GM23338 (cell line): ENCODE measurements at regions not wholly inside any gene's neighbourhood (a gene's known extent, or its start where the extent isn't known, plus 50 kb on each side); places are given as distances from the start of the nearest gene placed in this dataset.

Source experiments
- ATAC-seq: fragments of 200-7000 bp; cut with Tn5 transposase; 3 replicates; pipeline ENCODE4 v1.9.1; 2020
- DNase-seq: peaks from one replicate; pipeline ENCODE4 v3.0.0-alpha.2; 2015; ENCODE audit warnings: low spot score
- H2AFZ ChIP-seq: fragments of 200-600 bp; sonication (generic); 2 replicates; pipeline ENCODE4 v1.8.0; 2016; ENCODE audit warnings: antibody characterized with exemption, mild to moderate bottlenecking, moderate library complexity
- H3F3A ChIP-seq: fragments of 200-600 bp; sonication (generic); replicated peaks from 2 replicates; pipeline ENCODE4 v1.8.0; 2017; ENCODE audit warnings: antibody characterized with exemption, mixed run types, low read depth
- H3K27ac ChIP-seq: fragments of 200-600 bp; sonication (generic); 2 replicates; pipeline ENCODE4 v1.6.1; 2016; ENCODE audit warnings: low read depth
- H3K27me3 ChIP-seq: fragments of 200-600 bp; sonication (generic); 2 replicates; pipeline ENCODE4 v1.8.0; 2016; ENCODE audit warnings: mild to moderate bottlenecking, mixed run types, moderate library complexity; ENCODE audit not compliant: insufficient read depth
- H3K36me3 ChIP-seq: fragments of 200-600 bp; sonication (generic); 2 replicates; pipeline ENCODE4 v1.8.0; 2016; ENCODE audit warnings: mild to moderate bottlenecking; ENCODE audit not compliant: insufficient read depth
- H3K4me1 ChIP-seq: fragments of 200-600 bp; sonication (generic); 2 replicates; pipeline ENCODE4 v1.8.0; 2016; ENCODE audit warnings: mild to moderate bottlenecking, moderate library complexity; ENCODE audit not compliant: insufficient read depth
- H3K4me2 ChIP-seq: fragments of 200-600 bp; sonication (generic); 2 replicates; pipeline ENCODE4 v1.7.1; 2017; ENCODE audit warnings: mixed run types
- H3K4me3 ChIP-seq: fragments of 200-600 bp; sonication (generic); 2 replicates; pipeline ENCODE4 v1.6.1; 2016; ENCODE audit warnings: mixed run types
- H3K79me2 ChIP-seq: fragments of 200-600 bp; sonication (generic); replicated peaks from 2 replicates; pipeline ENCODE4 v1.8.0; 2017; ENCODE audit warnings: mild to moderate bottlenecking; ENCODE audit not compliant: insufficient read depth
- H3K9me2 ChIP-seq: fragments of 200-600 bp; sonication (generic); 2 replicates; pipeline ENCODE4 v1.8.0; 2017; ENCODE audit not compliant: insufficient read depth
- H4K20me1 ChIP-seq: fragments of 200-600 bp; sonication (generic); replicated peaks from 2 replicates; pipeline ENCODE4 v1.8.0; 2017; ENCODE audit warnings: mild to moderate bottlenecking; ENCODE audit not compliant: insufficient read depth
- H3K27ac Mint-ChIP-seq: 2 replicates; pipeline ENCODE4 v1.8.0; 2020; ENCODE audit warnings: inconsistent platforms, mild to moderate bottlenecking, moderate library complexity, mixed read lengths
- H3K27me3 Mint-ChIP-seq: 3 replicates; pipeline ENCODE4 v1.8.0; 2022; ENCODE audit warnings: low read depth, mild to moderate bottlenecking, moderate library complexity, mixed read lengths, inconsistent platforms; ENCODE audit not compliant: insufficient read depth, poor library complexity
- H3K36me3 Mint-ChIP-seq: 3 replicates; pipeline ENCODE4 v1.8.0; 2021; ENCODE audit warnings: low read depth, mild to moderate bottlenecking, inconsistent platforms, moderate library complexity, mixed read lengths
- H3K4me1 Mint-ChIP-seq: 3 replicates; pipeline ENCODE4 v1.8.0; 2020; ENCODE audit warnings: mild to moderate bottlenecking, inconsistent platforms, mixed read lengths
- H3K4me3 Mint-ChIP-seq: 3 replicates; pipeline ENCODE4 v1.8.0; 2021; ENCODE audit warnings: moderate library complexity, mild to moderate bottlenecking, inconsistent platforms, mixed read lengths
- H3K9me3 Mint-ChIP-seq: 3 replicates; pipeline ENCODE4 v1.8.0; 2020; ENCODE audit warnings: moderate library complexity, mild to moderate bottlenecking, inconsistent platforms, mixed read lengths
- CREB1 ChIP-seq: fragments of 250-450 bp; sonication (Bioruptor Pico); IDR thresholded peaks from 2 replicates; pipeline ENCODE4 v1.5.0; 2020; ENCODE audit warnings: low read depth, mild to moderate bottlenecking, moderate library complexity
- EZH2 ChIP-seq: fragments of 200-600 bp; sonication (generic); IDR thresholded peaks from one replicate; pipeline ENCODE4 v1.8.0; 2017; ENCODE audit warnings: antibody characterized with exemption, mild to moderate bottlenecking, low read depth; ENCODE audit not compliant: unreplicated experiment
- EZH2phosphoT487 ChIP-seq: fragments of 200-600 bp; sonication (generic); IDR thresholded peaks from one replicate; pipeline ENCODE4 v1.8.1; 2018; ENCODE audit warnings: antibody characterized with exemption; ENCODE audit not compliant: unreplicated experiment
- JUNB ChIP-seq: IDR thresholded peaks from one replicate; pipeline ENCODE4 v1.6.1; 2016; ENCODE audit warnings: antibody characterized with exemption; ENCODE audit not compliant: unreplicated experiment
- NANOG ChIP-seq: IDR thresholded peaks from 2 replicates; pipeline ENCODE4 v1.6.1; 2016; ENCODE audit warnings: antibody characterized with exemption, borderline replicate concordance
- POLR2AphosphoS5 ChIP-seq: IDR thresholded peaks from 2 replicates; pipeline ENCODE4 v1.6.1; 2016; ENCODE audit warnings: antibody characterized with exemption, low read depth
- STAT1 ChIP-seq: IDR thresholded peaks from one replicate; pipeline ENCODE4 v1.6.1; 2016; ENCODE audit warnings: antibody characterized with exemption; ENCODE audit not compliant: unreplicated experiment
- ZNF114 ChIP-seq: fragments of 250-450 bp; sonication (Bioruptor Pico); IDR thresholded peaks from 2 replicates; pipeline ENCODE4 v1.5.0; 2020; ENCODE audit warnings: mild to moderate bottlenecking, moderate library complexity
- ZNF331 ChIP-seq: fragments of 250-450 bp; sonication (Bioruptor Pico); IDR thresholded peaks from 2 replicates; pipeline ENCODE4 v1.5.0; 2020; ENCODE audit warnings: low read depth, mild to moderate bottlenecking, moderate library complexity
- TF ChIP-seq, protein P1 (sequence below): fragments of 250-450 bp; sonication (Bioruptor Pico); IDR thresholded peaks from 2 replicates; pipeline ENCODE4 v1.5.0; 2020; ENCODE audit warnings: mild to moderate bottlenecking, moderate library complexity
- TF ChIP-seq, protein P2 (sequence below): IDR thresholded peaks from 2 replicates; pipeline ENCODE4 v1.6.1; 2016; ENCODE audit warnings: antibody characterized with exemption
- TF ChIP-seq, protein P3 (sequence below): IDR thresholded peaks from one replicate; pipeline ENCODE4 v1.6.1; 2018; ENCODE audit warnings: antibody characterized with exemption; ENCODE audit not compliant: unreplicated experiment
- TF ChIP-seq, protein P4 (sequence below), 2 experiments: fragments of 200-600 bp in 1 of 2; sonication (generic) in 1 of 2; conservative IDR thresholded peaks; 2 replicates each; pipeline versions ENCODE4 v1.5.1 to v1.6.1; 2016 to 2017; ENCODE audit warnings: antibody characterized with exemption in 2 of 2, low read depth in 2 of 2, mild to moderate bottlenecking in 2 of 2, moderate library complexity in 1 of 2

DNA sequence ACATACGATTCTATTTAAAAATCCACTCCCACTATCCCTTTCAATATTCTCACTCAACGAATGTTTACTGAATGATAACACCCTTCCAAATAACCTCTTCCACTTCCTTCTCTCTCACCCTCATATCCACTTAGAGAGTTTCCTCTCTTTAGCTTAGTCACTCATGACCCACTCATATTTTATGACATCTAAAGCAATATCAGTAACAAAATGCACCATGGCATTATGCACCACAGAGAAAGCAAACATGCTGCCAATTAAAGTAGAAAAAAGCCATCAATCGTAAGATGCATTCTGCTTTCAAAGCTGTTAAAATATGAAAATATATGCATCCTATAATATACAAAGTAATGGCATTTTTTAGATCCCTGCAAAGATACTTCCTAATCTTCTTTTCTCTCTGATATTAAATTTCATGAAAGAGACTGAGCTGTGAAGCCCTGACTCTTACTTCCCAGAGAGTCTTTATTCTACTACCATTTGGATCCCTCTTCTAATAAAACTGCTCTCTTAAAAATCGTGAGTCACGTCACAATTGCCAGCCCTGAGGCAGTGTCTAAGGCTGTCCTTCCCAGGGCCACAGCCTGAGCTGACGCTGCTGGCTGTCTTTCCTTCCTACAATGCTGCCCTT is 283.0 kb upstream of the KLF6 start:
- Histone ChIP-seq H3K4me3 (no peak overlapping the region), H3K4me2 (no peak overlapping the region), H3K27me3 (no peaks in the 10 kb centered on the region), H4K20me1 (no peaks in the 10 kb centered on the region), H3K36me3 (no peaks in the 10 kb centered on the region), H3K9me2 (peaks cover 10% of the 10 kb centered on the region), H3K79me2 (no peaks in the 10 kb centered on the region), H2AFZ (no peak overlapping the region), H3K4me1 (no peaks in the 10 kb centered on the region), H3K27ac (no peak overlapping the region), H3F3A (no peaks in the 10 kb centered on the region)
- no peak for TF ChIP-seq EZH2
- TF ChIP-seq, protein P1, sequence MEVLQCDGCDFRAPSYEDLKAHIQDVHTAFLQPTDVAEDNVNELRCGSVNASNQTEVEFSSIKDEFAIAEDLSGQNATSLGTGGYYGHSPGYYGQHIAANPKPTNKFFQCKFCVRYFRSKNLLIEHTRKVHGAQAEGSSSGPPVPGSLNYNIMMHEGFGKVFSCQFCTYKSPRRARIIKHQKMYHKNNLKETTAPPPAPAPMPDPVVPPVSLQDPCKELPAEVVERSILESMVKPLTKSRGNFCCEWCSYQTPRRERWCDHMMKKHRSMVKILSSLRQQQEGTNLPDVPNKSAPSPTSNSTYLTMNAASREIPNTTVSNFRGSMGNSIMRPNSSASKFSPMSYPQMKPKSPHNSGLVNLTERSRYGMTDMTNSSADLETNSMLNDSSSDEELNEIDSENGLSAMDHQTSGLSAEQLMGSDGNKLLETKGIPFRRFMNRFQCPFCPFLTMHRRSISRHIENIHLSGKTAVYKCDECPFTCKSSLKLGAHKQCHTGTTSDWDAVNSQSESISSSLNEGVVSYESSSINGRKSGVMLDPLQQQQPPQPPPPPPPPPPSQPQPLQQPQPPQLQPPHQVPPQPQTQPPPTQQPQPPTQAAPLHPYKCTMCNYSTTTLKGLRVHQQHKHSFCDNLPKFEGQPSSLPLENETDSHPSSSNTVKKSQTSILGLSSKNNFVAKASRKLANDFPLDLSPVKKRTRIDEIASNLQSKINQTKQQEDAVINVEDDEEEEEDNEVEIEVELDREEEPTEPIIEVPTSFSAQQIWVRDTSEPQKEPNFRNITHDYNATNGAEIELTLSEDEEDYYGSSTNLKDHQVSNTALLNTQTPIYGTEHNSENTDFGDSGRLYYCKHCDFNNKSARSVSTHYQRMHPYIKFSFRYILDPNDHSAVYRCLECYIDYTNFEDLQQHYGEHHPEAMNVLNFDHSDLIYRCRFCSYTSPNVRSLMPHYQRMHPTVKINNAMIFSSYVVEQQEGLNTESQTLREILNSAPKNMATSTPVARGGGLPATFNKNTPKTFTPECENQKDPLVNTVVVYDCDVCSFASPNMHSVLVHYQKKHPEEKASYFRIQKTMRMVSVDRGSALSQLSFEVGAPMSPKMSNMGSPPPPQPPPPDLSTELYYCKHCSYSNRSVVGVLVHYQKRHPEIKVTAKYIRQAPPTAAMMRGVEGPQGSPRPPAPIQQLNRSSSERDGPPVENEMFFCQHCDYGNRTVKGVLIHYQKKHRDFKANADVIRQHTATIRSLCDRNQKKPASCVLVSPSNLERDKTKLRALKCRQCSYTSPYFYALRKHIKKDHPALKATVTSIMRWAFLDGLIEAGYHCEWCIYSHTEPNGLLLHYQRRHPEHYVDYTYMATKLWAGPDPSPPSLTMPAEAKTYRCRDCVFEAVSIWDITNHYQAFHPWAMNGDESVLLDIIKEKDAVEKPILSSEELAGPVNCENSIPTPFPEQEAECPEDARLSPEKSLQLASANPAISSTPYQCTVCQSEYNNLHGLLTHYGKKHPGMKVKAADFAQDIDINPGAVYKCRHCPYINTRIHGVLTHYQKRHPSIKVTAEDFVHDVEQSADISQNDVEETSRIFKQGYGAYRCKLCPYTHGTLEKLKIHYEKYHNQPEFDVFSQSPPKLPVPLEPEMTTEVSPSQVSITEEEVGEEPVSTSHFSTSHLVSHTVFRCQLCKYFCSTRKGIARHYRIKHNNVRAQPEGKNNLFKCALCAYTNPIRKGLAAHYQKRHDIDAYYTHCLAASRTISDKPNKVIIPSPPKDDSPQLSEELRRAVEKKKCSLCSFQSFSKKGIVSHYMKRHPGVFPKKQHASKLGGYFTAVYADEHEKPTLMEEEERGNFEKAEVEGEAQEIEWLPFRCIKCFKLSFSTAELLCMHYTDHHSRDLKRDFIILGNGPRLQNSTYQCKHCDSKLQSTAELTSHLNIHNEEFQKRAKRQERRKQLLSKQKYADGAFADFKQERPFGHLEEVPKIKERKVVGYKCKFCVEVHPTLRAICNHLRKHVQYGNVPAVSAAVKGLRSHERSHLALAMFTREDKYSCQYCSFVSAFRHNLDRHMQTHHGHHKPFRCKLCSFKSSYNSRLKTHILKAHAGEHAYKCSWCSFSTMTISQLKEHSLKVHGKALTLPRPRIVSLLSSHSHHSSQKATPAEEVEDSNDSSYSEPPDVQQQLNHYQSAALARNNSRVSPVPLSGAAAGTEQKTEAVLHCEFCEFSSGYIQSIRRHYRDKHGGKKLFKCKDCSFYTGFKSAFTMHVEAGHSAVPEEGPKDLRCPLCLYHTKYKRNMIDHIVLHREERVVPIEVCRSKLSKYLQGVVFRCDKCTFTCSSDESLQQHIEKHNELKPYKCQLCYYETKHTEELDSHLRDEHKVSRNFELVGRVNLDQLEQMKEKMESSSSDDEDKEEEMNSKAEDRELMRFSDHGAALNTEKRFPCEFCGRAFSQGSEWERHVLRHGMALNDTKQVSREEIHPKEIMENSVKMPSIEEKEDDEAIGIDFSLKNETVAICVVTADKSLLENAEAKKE (CRISPR knock-in tag) = no peak
- TF ChIP-seq, protein P2, sequence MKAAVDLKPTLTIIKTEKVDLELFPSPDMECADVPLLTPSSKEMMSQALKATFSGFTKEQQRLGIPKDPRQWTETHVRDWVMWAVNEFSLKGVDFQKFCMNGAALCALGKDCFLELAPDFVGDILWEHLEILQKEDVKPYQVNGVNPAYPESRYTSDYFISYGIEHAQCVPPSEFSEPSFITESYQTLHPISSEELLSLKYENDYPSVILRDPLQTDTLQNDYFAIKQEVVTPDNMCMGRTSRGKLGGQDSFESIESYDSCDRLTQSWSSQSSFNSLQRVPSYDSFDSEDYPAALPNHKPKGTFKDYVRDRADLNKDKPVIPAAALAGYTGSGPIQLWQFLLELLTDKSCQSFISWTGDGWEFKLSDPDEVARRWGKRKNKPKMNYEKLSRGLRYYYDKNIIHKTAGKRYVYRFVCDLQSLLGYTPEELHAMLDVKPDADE = no peak
- TF ChIP-seq JUNB = no peak
- no peak for TF ChIP-seq ZNF331 (CRISPR knock-in tag)
- no peak for TF ChIP-seq ZNF114 (CRISPR knock-in tag)
- no peak for TF ChIP-seq POLR2AphosphoS5
- no peak for TF ChIP-seq NANOG
- TF ChIP-seq, protein P3, sequence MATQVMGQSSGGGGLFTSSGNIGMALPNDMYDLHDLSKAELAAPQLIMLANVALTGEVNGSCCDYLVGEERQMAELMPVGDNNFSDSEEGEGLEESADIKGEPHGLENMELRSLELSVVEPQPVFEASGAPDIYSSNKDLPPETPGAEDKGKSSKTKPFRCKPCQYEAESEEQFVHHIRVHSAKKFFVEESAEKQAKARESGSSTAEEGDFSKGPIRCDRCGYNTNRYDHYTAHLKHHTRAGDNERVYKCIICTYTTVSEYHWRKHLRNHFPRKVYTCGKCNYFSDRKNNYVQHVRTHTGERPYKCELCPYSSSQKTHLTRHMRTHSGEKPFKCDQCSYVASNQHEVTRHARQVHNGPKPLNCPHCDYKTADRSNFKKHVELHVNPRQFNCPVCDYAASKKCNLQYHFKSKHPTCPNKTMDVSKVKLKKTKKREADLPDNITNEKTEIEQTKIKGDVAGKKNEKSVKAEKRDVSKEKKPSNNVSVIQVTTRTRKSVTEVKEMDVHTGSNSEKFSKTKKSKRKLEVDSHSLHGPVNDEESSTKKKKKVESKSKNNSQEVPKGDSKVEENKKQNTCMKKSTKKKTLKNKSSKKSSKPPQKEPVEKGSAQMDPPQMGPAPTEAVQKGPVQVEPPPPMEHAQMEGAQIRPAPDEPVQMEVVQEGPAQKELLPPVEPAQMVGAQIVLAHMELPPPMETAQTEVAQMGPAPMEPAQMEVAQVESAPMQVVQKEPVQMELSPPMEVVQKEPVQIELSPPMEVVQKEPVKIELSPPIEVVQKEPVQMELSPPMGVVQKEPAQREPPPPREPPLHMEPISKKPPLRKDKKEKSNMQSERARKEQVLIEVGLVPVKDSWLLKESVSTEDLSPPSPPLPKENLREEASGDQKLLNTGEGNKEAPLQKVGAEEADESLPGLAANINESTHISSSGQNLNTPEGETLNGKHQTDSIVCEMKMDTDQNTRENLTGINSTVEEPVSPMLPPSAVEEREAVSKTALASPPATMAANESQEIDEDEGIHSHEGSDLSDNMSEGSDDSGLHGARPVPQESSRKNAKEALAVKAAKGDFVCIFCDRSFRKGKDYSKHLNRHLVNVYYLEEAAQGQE = no peak
- TF ChIP-seq CREB1 (CRISPR knock-in tag) = no peak
- TF ChIP-seq, protein P4, sequence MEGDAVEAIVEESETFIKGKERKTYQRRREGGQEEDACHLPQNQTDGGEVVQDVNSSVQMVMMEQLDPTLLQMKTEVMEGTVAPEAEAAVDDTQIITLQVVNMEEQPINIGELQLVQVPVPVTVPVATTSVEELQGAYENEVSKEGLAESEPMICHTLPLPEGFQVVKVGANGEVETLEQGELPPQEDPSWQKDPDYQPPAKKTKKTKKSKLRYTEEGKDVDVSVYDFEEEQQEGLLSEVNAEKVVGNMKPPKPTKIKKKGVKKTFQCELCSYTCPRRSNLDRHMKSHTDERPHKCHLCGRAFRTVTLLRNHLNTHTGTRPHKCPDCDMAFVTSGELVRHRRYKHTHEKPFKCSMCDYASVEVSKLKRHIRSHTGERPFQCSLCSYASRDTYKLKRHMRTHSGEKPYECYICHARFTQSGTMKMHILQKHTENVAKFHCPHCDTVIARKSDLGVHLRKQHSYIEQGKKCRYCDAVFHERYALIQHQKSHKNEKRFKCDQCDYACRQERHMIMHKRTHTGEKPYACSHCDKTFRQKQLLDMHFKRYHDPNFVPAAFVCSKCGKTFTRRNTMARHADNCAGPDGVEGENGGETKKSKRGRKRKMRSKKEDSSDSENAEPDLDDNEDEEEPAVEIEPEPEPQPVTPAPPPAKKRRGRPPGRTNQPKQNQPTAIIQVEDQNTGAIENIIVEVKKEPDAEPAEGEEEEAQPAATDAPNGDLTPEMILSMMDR (conservative IDR thresholded peaks at IDR 0.05; ENCODE audit: low read depth in 2 of 2) = no peak
- no peak for TF ChIP-seq STAT1
- no peak for TF ChIP-seq EZH2phosphoT487
- H3K27me3 Mint-ChIP-seq = no peaks in the 10 kb centered on the region
- ATAC-seq = no peak
- H3K27ac Mint-ChIP-seq = no peak overlapping the region
- no peak for DNase-seq
- H3K4me3 Mint-ChIP-seq = no peak overlapping the region
- no peaks in the 10 kb centered on the region for H3K36me3 Mint-ChIP-seq
- no peaks in the 10 kb centered on the region for H3K4me1 Mint-ChIP-seq
- H3K9me3 Mint-ChIP-seq = no peaks in the 10 kb centered on the region
